ENCODE measurements at regions not wholly inside any gene's neighbourhood (a gene's known extent, or its start where the extent isn't known, plus 50 kb on each side); places are given as distances from the start of the nearest gene placed in this dataset.

GRCh38 chr11:92885600-92885999 lies 83.9 kb upstream of the MTNR1B start:
- ChIA-PET CTCF (interaction anchor here (0.6 to 3.0 kb wide), 39 partner anchors 8 to 1638 kb away, joined by 3 to 14 read pairs (median 4); no protein-coding TSS in a partner anchor), POLR2A (no interaction called here)
- TF ChIP-seq NRF1 (IDR thresholded peaks at IDR 0.05; ENCODE audit: low read depth, low read length) = no peak
- TF ChIP-seq PBX3 (IDR thresholded peaks at IDR 0.05) = no peak
- TF ChIP-seq POLR2AphosphoS5 (IDR thresholded peaks at IDR 0.05; ENCODE audit: low read depth, low read length) = no peak
- TF ChIP-seq RAD21 (IDR thresholded peaks at IDR 0.05; ENCODE audit: low read length) = no peak
- TF ChIP-seq MEF2A (IDR thresholded peaks at IDR 0.05; ENCODE audit: borderline replicate concordance, low read depth) = no peak
- no peak for TF ChIP-seq ZBTB33 (IDR thresholded peaks at IDR 0.05; ENCODE audit: borderline replicate concordance, low read depth)
- TF ChIP-seq SIN3A (IDR thresholded peaks at IDR 0.05; ENCODE audit: borderline replicate concordance, low read depth, low read length) = no peak
- TF ChIP-seq EZH2phosphoT487 (IDR thresholded peaks at IDR 0.05; ENCODE audit: borderline replicate concordance, low read depth) = no peak
- no peak for TF ChIP-seq USF2 (IDR thresholded peaks at IDR 0.05; ENCODE audit: borderline replicate concordance, low read depth, low read length)
- TF ChIP-seq, protein P1, sequence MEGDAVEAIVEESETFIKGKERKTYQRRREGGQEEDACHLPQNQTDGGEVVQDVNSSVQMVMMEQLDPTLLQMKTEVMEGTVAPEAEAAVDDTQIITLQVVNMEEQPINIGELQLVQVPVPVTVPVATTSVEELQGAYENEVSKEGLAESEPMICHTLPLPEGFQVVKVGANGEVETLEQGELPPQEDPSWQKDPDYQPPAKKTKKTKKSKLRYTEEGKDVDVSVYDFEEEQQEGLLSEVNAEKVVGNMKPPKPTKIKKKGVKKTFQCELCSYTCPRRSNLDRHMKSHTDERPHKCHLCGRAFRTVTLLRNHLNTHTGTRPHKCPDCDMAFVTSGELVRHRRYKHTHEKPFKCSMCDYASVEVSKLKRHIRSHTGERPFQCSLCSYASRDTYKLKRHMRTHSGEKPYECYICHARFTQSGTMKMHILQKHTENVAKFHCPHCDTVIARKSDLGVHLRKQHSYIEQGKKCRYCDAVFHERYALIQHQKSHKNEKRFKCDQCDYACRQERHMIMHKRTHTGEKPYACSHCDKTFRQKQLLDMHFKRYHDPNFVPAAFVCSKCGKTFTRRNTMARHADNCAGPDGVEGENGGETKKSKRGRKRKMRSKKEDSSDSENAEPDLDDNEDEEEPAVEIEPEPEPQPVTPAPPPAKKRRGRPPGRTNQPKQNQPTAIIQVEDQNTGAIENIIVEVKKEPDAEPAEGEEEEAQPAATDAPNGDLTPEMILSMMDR (IDR thresholded peaks at IDR 0.05) = no peak
- TF ChIP-seq, protein P2, sequence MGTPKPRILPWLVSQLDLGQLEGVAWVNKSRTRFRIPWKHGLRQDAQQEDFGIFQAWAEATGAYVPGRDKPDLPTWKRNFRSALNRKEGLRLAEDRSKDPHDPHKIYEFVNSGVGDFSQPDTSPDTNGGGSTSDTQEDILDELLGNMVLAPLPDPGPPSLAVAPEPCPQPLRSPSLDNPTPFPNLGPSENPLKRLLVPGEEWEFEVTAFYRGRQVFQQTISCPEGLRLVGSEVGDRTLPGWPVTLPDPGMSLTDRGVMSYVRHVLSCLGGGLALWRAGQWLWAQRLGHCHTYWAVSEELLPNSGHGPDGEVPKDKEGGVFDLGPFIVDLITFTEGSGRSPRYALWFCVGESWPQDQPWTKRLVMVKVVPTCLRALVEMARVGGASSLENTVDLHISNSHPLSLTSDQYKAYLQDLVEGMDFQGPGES (IDR thresholded peaks at IDR 0.05; ENCODE audit: low read depth, low read length) = no peak
- TF ChIP-seq GATA2 (CRISPR knock-in tag; IDR thresholded peaks at IDR 0.05) = no peak
- TF ChIP-seq, protein P3, sequence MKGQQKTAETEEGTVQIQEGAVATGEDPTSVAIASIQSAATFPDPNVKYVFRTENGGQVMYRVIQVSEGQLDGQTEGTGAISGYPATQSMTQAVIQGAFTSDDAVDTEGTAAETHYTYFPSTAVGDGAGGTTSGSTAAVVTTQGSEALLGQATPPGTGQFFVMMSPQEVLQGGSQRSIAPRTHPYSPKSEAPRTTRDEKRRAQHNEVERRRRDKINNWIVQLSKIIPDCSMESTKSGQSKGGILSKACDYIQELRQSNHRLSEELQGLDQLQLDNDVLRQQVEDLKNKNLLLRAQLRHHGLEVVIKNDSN (IDR thresholded peaks at IDR 0.05; ENCODE audit: borderline replicate concordance, low read depth) = no peak
- TF ChIP-seq, protein P4, sequence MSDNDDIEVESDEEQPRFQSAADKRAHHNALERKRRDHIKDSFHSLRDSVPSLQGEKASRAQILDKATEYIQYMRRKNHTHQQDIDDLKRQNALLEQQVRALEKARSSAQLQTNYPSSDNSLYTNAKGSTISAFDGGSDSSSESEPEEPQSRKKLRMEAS (IDR thresholded peaks at IDR 0.05; ENCODE audit: low read depth) = no peak
- TF ChIP-seq SMC3 (IDR thresholded peaks at IDR 0.05; ENCODE audit: low read depth, low read length) = no peak
- TF ChIP-seq ELF1 (IDR thresholded peaks at IDR 0.05) = no peak
- no peak for TF ChIP-seq TCF12 (IDR thresholded peaks at IDR 0.05)
- no peak for TF ChIP-seq RXRA (IDR thresholded peaks at IDR 0.05; ENCODE audit: borderline replicate concordance, low read depth)
- TF ChIP-seq JUND (IDR thresholded peaks at IDR 0.05) = no peak
- TF ChIP-seq MXI1 (IDR thresholded peaks at IDR 0.05; ENCODE audit: low read depth, low read length) = no peak
- Histone ChIP-seq H4K20me1 (ENCODE audit: insufficient read depth) (no peaks in the 10 kb centered on the region), H3K9ac (no peak overlapping the region), H3K9me3 (no peaks in the 10 kb centered on the region), H3K36me3 (replicated peaks in 1 of 2; ENCODE audit: control insufficient read depth in 1 of 2, insufficient read depth in 2 of 2, low read length in 1 of 2) (no peaks in the 10 kb centered on the region), H3F3A (replicated peaks; ENCODE audit: insufficient read depth) (peaks cover 6% of the 10 kb centered on the region), H3K4me3 (ENCODE audit: low read depth in 2 of 2, low read length in 1 of 2) (no peak overlapping the region), H3K27me3 (ENCODE audit: insufficient read depth) (no peaks in the 10 kb centered on the region), H3K4me1 (ENCODE audit: control insufficient read depth in 1 of 2, insufficient read depth in 2 of 2, low read depth in 1 of 2, low read length in 1 of 2) (peaks cover 0 to 11% of the 10 kb centered on the region in 2 experiments; a peak in 2 of 4 replicates), H3K27ac (ENCODE audit: low read depth in 2 of 2, low read length in 1 of 2) (no peak overlapping the region), H2AFZ (ENCODE audit: low read depth) (no peak overlapping the region), H3K9me2 (no peaks in the 10 kb centered on the region), H3K4me2 (no peak overlapping the region), H3K79me2 (ENCODE audit: insufficient read depth) (no peaks in the 10 kb centered on the region)
- WGBS (ENCODE audit: low lambda C conversion rate) = 71% methylated on average over 4 of the region's 4 CpGs
- DNase-seq = no peak

Data from SK-N-SH (cell line).